H1 (cell line): ENCODE measurements at regions not wholly inside any gene's neighbourhood (a gene's known extent, or its start where the extent isn't known, plus 50 kb on each side); places are given as distances from the start of the nearest gene placed in this dataset.

Source experiments
- ATF3 ChIP-seq: IDR thresholded peaks from 2 replicates; pipeline ENCODE4 v1.6.1; 2011; ENCODE audit warnings: low read depth, mild to moderate bottlenecking, low read length; ENCODE audit not compliant: insufficient read depth
- CTCF ChIP-seq, 3 experiments: IDR thresholded peaks; 1 replicate in 2 of 3; 2 replicates in 1 of 3; pipeline versions ENCODE4 v1.5.1 to v1.6.1; 2011; ENCODE audit warnings: low read length in 3 of 3, mild to moderate bottlenecking in 3 of 3, inconsistent platforms in 2 of 3, low read depth in 1 of 3, moderate library complexity in 1 of 3; ENCODE audit not compliant: insufficient read depth in 1 of 3; ENCODE audit errors: control extremely low read depth in 1 of 3
- HDAC6 ChIP-seq: IDR thresholded peaks from one replicate; pipeline ENCODE4 v1.7.1; 2012; ENCODE audit warnings: low read depth, mild to moderate bottlenecking, inconsistent platforms, low read length, moderate library complexity
- JUND ChIP-seq: IDR thresholded peaks from 2 replicates; pipeline ENCODE4 v1.6.1; 2011; ENCODE audit warnings: mild to moderate bottlenecking, improper control_type of control experiment, low read length
- POLR2A ChIP-seq, 2 experiments: IDR thresholded peaks; 1 replicate in 1 of 2; 2 replicates in 1 of 2; pipeline ENCODE4 v1.6.1; 2011; ENCODE audit warnings: low read depth in 2 of 2, low read length in 2 of 2, mild to moderate bottlenecking in 2 of 2; ENCODE audit errors: control extremely low read depth in 1 of 2
- RFX5 ChIP-seq: IDR thresholded peaks from 2 replicates; pipeline ENCODE4 v1.6.1; 2011; ENCODE audit warnings: low read depth, low read length, improper control_type of control experiment, borderline replicate concordance
- SP1 ChIP-seq: IDR thresholded peaks from 2 replicates; pipeline ENCODE4 v1.6.1; 2011; ENCODE audit warnings: low read depth, low read length
- SP2 ChIP-seq: IDR thresholded peaks from 2 replicates; pipeline ENCODE4 v1.6.1; 2012; ENCODE audit warnings: mild to moderate bottlenecking, low read length, inconsistent platforms
- SUZ12 ChIP-seq: fragments of 200-600 bp; sonication (generic); IDR thresholded peaks from 2 replicates; pipeline ENCODE4 v1.6.1; 2012; ENCODE audit warnings: mild to moderate bottlenecking, inconsistent platforms, low read length, moderate library complexity, mixed read lengths

- TF ChIP-seq JUND (no peak), POLR2A (IDR thresholded peaks at IDR 0.05; ENCODE audit: control extremely low read depth in 1 of 2, low read depth in 2 of 2, low read length in 2 of 2) (no peak), SUZ12 (no peak), ATF3 (no peak), SP2 (no peak), CTCF (IDR thresholded peaks at IDR 0.05; ENCODE audit: control extremely low read depth in 1 of 3, insufficient read depth in 1 of 3, low read depth in 1 of 3, low read length in 3 of 3) (no peak), SP1 (no peak), HDAC6 (no peak), RFX5 (no peak)
Measured at GRCh38 chr2:220539481-220539880, 912.1 kb downstream of the SLC4A3 start.
